OCI-LY7 (cell line): ENCODE measurements at regions not wholly inside any gene's neighbourhood (a gene's known extent, or its start where the extent isn't known, plus 50 kb on each side); places are given as distances from the start of the nearest gene placed in this dataset.

Source experiments
- EZH2phosphoT487 ChIP-seq: fragments of 200-600 bp; sonication (generic); IDR thresholded peaks from 2 replicates; pipeline ENCODE4 v1.6.1; 2018; ENCODE audit warnings: low read depth, borderline replicate concordance, mild to moderate bottlenecking, mixed run types, antibody characterized with exemption, low read length, moderate library complexity, mixed read lengths
- TF ChIP-seq, protein P1 (sequence below): fragments of 200-600 bp; sonication (generic); conservative IDR thresholded peaks from 2 replicates; pipeline ENCODE4 v1.5.1; 2014; ENCODE audit warnings: mild to moderate bottlenecking, antibody characterized with exemption, low read length, moderate library complexity, mixed read lengths

DNA sequence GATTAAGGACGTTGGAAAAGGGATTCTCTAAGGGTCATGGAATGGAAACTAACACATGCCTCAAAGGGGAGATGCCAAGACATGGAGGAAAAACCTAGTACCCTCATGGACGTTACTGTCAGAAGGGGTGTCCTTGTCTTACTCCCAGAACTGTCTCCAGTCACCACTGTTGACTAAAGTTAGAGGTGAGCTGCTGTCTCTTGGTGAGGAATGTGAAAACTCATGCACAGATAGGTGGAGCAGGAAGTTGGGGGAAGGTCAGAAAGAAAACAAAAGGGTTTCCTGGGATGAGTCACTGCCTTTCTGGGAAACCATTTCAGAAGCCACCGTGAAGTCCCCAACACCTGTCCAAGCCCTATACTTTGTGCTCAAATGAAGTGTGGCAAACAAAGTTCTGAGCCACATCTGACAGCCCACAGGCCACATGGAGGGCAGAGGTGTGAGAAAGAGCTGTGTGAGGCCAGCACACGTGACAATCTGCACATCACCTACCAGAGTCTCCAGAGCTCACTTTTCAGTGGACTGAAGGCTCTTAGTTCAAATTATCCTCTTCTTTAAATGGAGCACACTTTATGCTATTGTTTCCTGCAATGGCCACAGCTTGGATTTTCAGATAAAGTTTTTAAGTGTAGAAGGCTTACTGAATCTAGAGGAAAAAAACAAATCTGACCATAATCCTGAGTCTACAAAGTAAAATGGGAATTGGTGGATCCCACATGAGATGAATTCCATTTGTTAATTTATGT lies 92.9 kb upstream of the EGLN3 start:
- TF ChIP-seq, protein P1, sequence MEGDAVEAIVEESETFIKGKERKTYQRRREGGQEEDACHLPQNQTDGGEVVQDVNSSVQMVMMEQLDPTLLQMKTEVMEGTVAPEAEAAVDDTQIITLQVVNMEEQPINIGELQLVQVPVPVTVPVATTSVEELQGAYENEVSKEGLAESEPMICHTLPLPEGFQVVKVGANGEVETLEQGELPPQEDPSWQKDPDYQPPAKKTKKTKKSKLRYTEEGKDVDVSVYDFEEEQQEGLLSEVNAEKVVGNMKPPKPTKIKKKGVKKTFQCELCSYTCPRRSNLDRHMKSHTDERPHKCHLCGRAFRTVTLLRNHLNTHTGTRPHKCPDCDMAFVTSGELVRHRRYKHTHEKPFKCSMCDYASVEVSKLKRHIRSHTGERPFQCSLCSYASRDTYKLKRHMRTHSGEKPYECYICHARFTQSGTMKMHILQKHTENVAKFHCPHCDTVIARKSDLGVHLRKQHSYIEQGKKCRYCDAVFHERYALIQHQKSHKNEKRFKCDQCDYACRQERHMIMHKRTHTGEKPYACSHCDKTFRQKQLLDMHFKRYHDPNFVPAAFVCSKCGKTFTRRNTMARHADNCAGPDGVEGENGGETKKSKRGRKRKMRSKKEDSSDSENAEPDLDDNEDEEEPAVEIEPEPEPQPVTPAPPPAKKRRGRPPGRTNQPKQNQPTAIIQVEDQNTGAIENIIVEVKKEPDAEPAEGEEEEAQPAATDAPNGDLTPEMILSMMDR: no peak
- no peak for TF ChIP-seq EZH2phosphoT487
